ENCODE measurements at regions not wholly inside any gene's neighbourhood (a gene's known extent, or its start where the extent isn't known, plus 50 kb on each side); places are given as distances from the start of the nearest gene placed in this dataset.
"Not testable (repeated sequence)": the region's sequence is repeated elsewhere in the genome, so short reads cannot be mapped to it uniquely, and the experiment has no call there.

DNA sequence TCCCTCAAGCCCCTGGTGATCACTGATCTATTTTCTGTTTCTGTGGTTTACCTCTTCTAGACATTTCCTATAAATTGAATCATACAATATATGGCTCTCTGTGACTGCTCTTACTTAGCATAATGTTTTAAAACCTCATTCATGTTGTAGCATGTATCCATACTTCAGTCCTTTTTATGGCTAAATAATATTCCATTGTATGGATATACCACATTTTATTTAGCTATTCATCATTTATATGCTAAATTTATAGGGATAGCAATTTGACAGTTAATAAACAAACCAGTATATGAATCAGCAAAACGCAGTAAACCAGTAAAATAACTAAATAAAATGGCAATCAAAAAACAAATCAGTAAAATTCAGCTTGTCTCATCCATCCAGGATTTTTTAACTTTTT, 286.1 kb upstream of the HNRNPA3 start:
- H3K27me3 Mint-ChIP-seq, result peaks cover 13% of the 10 kb centered on the region
- H3K36me3 Mint-ChIP-seq, result no peaks in the 10 kb centered on the region
- no peaks in the 10 kb centered on the region for H3K9me3 Mint-ChIP-seq
- no peak for TF ChIP-seq CTCF (conservative IDR thresholded peaks at IDR 0.05)
- no peak overlapping the region for H3K4me3 Mint-ChIP-seq
- no peak overlapping the region for H3K27ac Mint-ChIP-seq
- no peak for DNase-seq (ENCODE audit: extremely low spot score, unreplicated experiment)
- no peaks in the 10 kb centered on the region for H3K4me1 Mint-ChIP-seq (ENCODE audit: unreplicated experiment)

DNA sequence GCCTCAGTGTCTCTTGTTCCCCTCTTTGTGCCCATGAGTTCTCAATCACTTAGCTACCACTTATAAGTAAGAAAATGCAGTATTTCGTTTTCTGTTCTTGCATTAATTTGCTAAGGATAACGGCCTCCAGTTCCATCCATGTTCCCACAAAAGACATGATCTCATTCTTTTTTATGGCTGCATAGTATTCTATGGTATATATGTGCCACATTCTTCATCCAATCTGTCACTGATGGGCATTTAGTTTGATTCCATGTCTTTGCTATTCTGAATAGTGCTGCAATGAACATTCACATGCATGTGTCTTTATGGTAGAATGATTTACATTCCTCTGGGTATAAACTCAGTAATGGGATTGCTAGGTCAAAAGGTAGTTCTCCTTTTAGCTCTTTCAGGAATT, 283.2 kb upstream of the HNRNPA3 start:
- H3K4me1 Mint-ChIP-seq (ENCODE audit: unreplicated experiment); H3K36me3 Mint-ChIP-seq; H3K27ac Mint-ChIP-seq; DNase-seq (ENCODE audit: extremely low spot score, unreplicated experiment); H3K9me3 Mint-ChIP-seq; H3K4me3 Mint-ChIP-seq: not testable (repeated sequence)
- peaks cover 19% of the 10 kb centered on the region for H3K27me3 Mint-ChIP-seq

- Mint-ChIP-seq H3K27me3 (peaks cover 37% of the 10 kb centered on the region), H3K4me3 (no peak overlapping the region), H3K4me1 (ENCODE audit: unreplicated experiment) (peaks cover 5% of the 10 kb centered on the region), H3K36me3 (no peaks in the 10 kb centered on the region), H3K9me3 (no peaks in the 10 kb centered on the region), H3K27ac (no peak overlapping the region)
- no peak for TF ChIP-seq CTCF (conservative IDR thresholded peaks at IDR 0.05)
- no peak for DNase-seq (ENCODE audit: extremely low spot score, unreplicated experiment)
Measured at GRCh38 chr2:176931588-176932563, 280.7 kb upstream of the HNRNPA3 start.

DNA sequence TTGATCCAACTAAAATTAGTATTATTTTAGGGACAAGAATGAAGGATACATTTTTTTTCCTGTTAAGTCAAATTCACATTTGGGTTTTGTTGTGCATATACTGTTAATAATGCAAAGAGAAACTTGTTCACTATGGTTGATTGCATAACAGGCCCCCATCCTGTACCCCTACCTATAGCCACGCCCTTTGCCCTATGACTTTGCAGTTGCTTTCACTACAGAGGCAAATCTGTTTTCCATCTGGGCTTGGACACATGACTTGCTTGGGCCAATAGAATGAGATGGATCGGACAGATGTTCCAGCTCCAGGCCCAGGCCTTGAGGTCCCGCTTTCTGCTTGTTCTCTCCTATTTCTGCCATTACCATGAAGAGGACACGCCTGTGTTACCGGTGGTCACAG, 278.5 kb upstream of the HNRNPA3 start:
- no peak for TF ChIP-seq CTCF (conservative IDR thresholded peaks at IDR 0.05)
- no peaks in the 10 kb centered on the region for H3K9me3 Mint-ChIP-seq
- H3K27ac Mint-ChIP-seq, result no peak overlapping the region
- no peak overlapping the region for H3K4me3 Mint-ChIP-seq
- no peaks in the 10 kb centered on the region for H3K36me3 Mint-ChIP-seq
- no peak for DNase-seq (ENCODE audit: extremely low spot score, unreplicated experiment)
- peaks cover 5% of the 10 kb centered on the region for H3K4me1 Mint-ChIP-seq (ENCODE audit: unreplicated experiment)
- peaks cover 52% of the 10 kb centered on the region for H3K27me3 Mint-ChIP-seq

GRCh38 chr2:176934869-176935415, 277.7 kb upstream of the HNRNPA3 start:
- Mint-ChIP-seq H3K27me3 (peaks cover 54% of the 10 kb centered on the region), H3K4me1 (ENCODE audit: unreplicated experiment) (peaks cover 5% of the 10 kb centered on the region), H3K9me3 (no peaks in the 10 kb centered on the region), H3K36me3 (no peaks in the 10 kb centered on the region), H3K4me3 (no peak overlapping the region), H3K27ac (no peak overlapping the region)
- no peak for DNase-seq (ENCODE audit: extremely low spot score, unreplicated experiment)
- TF ChIP-seq CTCF (conservative IDR thresholded peaks at IDR 0.05), result no peak

- Mint-ChIP-seq H3K36me3 (no peaks in the 10 kb centered on the region), H3K4me3 (no peak overlapping the region), H3K27ac (no peak overlapping the region), H3K27me3 (peaks cover 60% of the 10 kb centered on the region), H3K9me3 (no peaks in the 10 kb centered on the region), H3K4me1 (ENCODE audit: unreplicated experiment) (peaks cover 5% of the 10 kb centered on the region)
- no peak for DNase-seq (ENCODE audit: extremely low spot score, unreplicated experiment)
- TF ChIP-seq CTCF (conservative IDR thresholded peaks at IDR 0.05), result no peak
Measured at GRCh38 chr2:176935543-176936102, 277.0 kb upstream of the HNRNPA3 start.

All from type B pancreatic cell (in vitro differentiated cells).